ENCODE measurements at regions not wholly inside any gene's neighbourhood (a gene's known extent, or its start where the extent isn't known, plus 50 kb on each side); places are given as distances from the start of the nearest gene placed in this dataset.

DNA sequence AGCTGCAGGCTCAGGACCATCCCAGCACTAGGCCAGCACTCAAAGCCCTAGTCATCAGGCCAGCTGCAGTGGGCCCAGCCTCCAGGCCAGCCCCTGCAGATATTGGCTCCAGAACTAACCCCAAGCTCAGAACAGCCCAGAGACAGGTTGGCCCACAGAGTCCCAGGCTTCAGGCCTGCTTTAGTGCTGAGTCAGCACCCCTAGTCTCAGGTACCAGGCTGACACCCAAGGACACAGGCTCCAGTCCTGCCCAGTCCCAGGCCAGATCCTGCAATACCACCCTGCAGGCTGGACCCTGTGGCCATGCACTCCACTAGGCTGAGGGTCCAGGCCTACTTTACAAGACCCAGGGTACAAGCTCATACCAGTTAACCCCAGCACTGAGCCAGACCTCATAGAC lies 234.4 kb upstream of the GPRIN3 start:
- no peak for DNase-seq

- no peak for DNase-seq
Measured at GRCh38 chr4:89539797-89540711, 232.5 kb upstream of the GPRIN3 start.

GRCh38 chr4:89539374-89539773 lies 231.8 kb upstream of the GPRIN3 start:
- DNase-seq: peak; percentile 1

DNA sequence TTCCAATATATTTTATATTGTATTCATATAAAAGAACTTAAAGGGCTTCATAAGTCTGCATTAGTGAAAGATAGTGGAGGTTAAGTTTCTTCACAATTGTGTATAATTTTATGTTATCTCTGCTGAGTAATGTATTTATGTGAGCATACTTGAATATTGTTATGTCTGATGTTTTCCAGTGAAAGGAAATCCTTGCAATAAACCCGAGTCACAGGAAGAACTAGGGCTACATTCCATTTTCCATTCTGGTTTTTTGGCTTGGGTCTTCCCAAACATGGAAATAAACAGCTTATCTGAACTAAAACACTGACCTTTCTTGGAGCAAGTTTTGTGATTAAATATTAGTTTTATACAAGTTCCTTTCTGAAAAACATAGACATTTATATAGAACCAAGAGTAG lies 231.3 kb upstream of the GPRIN3 start:
- DNase-seq: no peak

- no peak for DNase-seq
Measured at GRCh38 chr4:89538171-89538570, 230.6 kb upstream of the GPRIN3 start.

DNA sequence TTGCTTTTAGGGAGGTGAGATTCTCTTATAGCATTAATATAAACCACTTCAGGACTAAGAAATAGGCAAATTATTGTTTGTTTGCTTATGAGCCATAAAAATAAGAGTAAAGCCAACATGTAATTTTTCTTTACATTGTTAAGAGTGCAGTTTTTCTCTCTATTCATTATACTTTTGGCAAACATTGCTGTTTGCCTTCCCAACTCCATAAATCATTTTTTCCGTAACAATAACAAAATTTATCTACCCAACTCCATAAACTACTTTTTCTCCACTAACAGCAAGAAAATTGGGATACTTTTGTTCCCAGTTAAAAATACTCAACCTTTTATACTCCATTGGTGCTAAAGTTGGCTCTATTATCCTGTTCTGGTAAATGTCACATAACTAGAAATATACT lies 229.7 kb upstream of the GPRIN3 start:
- no peak for DNase-seq

- DNase-seq: no peak
Measured at GRCh38 chr4:89535251-89535650, 227.7 kb upstream of the GPRIN3 start.

DNA sequence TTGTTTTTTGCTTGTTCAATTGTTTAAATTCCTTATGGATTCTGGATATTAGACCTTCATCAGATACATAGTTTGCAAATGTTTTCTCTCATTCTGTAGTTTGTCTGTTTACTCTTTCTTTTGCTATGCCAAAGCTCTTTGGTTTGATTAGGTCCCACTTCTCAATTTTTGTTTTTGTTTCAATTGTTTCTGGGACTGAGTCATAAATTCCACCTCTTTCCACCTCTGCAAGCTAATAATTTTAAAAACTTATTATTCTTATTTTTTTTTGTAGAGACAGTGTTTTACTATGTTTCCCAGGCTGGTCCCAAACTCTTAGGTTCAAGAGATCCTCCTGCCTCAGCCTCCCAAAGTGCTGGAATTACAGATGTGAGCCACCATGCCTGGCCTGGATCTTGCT lies 226.8 kb upstream of the GPRIN3 start:
- no peak for DNase-seq

GRCh38 chr4:89531932-89532640 lies 224.5 kb upstream of the GPRIN3 start:
- no peak for DNase-seq

GRCh38 chr4:89528526-89529133 lies 221.0 kb upstream of the GPRIN3 start:
- no peak for DNase-seq

DNA sequence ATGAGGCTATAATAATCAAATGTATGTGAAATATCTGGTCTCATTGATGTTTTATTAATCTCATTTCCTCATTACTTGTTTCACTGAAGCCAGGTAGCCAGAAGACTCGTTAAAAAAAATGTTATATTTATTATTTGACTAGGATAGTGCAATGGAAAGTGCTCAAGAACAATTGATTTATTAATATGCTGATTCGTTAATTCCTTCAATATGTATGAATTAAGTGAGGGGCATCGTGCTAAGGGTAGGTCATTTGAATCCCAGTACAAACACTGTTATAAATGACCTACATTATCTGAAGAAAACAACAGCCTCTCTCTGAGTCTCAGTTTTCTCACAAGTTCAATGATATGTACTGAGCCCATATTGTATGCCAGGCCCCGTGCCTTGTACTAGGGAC lies 214.2 kb upstream of the GPRIN3 start:
- DNase-seq: no peak

GRCh38 chr4:89519771-89520320 lies 212.2 kb upstream of the GPRIN3 start:
- DNase-seq: no peak

DNA sequence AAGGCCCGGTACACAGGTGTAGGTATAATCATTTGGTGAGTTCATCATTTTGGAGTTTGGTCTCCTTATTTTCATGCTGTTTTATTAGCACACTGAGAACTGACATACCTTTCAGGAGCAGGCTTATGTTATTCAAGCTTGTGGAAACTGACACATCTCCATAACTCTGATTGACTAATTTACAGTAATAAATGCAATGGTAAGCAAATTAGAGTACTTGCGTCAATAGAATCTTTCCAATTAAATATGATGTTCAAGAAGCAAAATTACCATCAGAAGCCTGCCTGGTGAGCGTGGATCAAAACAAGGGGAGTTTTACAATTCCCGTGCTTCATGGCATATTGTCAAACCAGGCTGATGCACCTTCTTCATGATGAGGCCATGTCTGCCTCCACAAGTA lies 210.7 kb upstream of the GPRIN3 start:
- no peak for DNase-seq

GRCh38 chr4:89514811-89515210 lies 207.2 kb upstream of the GPRIN3 start:
- DNase-seq: no peak

DNA sequence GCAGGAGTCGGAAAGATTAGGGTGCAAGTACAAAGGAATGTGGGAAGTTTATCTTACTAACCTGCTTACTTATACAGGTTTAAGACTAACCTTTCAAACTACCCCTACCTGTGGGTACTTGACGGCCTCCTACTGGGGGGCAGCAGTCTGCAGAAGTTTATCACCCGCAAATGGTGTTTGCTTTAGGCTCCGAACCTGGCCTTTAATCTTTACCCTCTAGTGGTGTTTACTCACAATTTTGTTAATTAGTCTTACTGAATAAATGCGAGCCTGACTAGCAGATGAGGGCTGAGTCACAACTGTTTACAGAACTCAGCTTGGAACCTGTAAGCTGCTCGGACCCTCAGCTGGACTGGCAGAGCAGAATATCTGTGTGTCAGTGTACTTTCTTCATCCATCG lies 204.2 kb upstream of the GPRIN3 start:
- DNase-seq: no peak

GRCh38 chr4:89509708-89510281 lies 202.2 kb upstream of the GPRIN3 start:
- no peak for DNase-seq

- no peak for DNase-seq
Measured at GRCh38 chr4:89506866-89507491, 199.4 kb upstream of the GPRIN3 start.

DNA sequence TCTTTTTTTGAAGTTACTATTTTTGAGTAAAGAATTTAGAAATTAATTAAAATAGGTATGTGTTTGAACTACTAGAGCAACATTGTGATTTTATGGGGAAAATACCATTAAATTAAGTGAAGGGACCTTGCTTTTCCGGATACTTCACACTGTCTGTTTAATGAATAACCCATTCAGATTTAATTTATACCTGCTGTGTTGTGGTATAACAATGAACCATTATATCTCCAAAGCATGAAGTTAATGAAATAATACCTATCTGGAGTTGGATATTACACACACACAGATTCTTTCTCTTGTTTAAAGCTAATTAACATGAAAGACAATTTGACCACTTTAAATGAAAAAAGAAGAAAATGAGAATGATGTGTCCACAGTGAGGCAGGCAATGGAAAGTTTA lies 195.0 kb upstream of the GPRIN3 start:
- no peak for DNase-seq

- no peak for DNase-seq
Measured at GRCh38 chr4:89497517-89498308, 190.1 kb upstream of the GPRIN3 start.

DNA sequence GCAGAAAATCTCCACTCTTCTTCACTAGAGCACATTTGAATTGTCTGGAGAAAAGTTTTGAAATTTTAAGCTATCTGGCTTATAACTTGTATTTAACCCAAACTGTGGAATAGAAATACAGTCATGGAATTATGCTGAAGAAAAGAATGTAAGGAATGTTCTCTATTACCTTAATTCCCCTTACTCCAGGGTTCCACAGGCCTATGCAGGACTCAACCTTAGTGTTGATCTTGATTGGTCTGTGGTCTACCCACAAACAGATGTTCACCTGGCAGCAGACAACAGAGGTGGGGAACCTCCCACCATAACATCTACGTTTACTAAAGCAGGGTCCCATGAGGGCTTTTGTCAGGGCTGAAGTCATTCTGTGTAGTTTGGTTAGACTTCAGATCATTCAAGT lies 189.3 kb upstream of the GPRIN3 start:
- DNase-seq: no peak

GRCh38 chr4:89493367-89493766 lies 185.8 kb upstream of the GPRIN3 start:
- no peak for DNase-seq

DNA sequence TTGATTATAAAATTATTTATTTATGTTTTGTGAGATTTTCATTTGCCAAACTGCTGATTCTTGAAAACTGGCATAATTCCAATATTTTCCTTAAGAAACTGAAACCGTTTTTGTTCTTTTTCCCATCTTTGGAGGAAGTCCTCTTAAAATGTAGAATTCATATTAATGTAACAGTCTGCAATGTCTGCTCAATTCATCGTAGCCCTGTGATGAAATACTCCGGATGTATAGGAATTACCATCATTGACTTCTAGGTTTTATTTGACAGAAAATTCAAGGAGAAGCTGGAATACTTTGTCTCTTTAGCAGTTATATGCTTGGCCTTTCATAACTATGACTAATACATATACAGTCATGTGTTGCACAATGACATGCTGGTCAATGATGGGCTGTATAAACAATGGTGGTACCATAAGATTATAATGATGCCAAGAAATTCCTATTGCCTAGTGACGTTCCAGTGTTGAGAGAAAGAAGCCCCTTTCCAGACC lies 185.0 kb upstream of the GPRIN3 start:
- DNase-seq: no peak
